GM18508 (cell line): ENCODE measurements at regions not wholly inside any gene's neighbourhood (a gene's known extent, or its start where the extent isn't known, plus 50 kb on each side); places are given as distances from the start of the nearest gene placed in this dataset.

Source experiments
- ATAC-seq: cut with Tn5 transposase; IDR thresholded peaks from one replicate; pipeline ENCODE4 v1.9.1; 2021; ENCODE audit warnings: moderate number of reproducible peaks; ENCODE audit not compliant: insufficient read depth, unreplicated experiment

DNA sequence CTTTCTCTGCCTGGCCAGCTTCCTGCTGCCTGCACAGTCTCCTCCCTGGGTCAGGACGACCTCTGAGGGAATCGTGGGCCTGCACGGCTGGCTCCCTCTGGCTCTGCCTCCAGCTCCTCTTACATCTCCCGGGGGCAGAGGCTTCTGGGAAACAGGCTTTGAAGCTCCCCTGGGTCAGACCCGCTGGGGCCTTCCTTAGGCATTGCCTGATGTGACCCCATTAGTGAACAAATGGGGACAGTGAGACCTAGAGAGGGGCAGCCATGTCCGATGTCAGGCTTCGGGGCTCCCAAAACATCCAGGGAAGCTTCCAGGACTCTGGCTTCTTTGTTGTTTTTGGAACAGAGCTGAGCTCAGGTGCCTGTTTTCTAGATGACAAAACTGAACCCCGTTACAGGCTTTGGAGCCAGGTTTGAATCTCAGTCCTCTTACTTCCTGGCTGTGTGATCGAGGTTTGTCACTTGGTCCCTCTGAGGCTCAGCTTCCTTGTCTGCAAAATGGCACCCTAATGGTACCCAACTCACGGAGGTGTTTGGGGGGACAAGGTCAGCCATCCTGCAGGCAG is 94.3 kb downstream of the CEBPB start:
- no peak for ATAC-seq

- ATAC-seq = no peak
Observed at GRCh38 chr20:50285376-50286173, 94.9 kb downstream of the CEBPB start.

- no peak for ATAC-seq
Observed at GRCh38 chr20:50286174-50286511, 95.5 kb downstream of the CEBPB start.

- no peak for ATAC-seq
Observed at GRCh38 chr20:50286609-50287008, 96.0 kb downstream of the CEBPB start.

DNA sequence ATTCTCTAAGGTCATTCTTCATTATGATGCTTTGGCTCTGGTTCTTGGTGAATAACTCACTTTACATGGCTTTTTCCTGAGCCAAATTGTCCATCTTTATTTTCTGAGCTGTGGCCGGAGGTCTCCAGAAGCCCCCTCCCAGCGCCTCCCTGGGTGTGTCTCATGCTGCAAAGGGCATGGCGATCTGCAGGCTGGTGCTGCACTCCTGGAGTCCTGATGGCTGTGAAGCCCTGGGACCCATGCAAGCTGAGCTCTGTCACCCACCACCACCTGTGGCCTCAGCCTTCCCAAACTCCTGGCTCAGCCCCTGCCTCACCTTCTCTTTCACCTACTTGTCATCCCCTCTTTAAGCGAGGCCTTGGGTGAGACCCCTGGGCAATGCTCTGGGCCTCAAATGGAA is 96.9 kb downstream of the CEBPB start:
- no peak for ATAC-seq

DNA sequence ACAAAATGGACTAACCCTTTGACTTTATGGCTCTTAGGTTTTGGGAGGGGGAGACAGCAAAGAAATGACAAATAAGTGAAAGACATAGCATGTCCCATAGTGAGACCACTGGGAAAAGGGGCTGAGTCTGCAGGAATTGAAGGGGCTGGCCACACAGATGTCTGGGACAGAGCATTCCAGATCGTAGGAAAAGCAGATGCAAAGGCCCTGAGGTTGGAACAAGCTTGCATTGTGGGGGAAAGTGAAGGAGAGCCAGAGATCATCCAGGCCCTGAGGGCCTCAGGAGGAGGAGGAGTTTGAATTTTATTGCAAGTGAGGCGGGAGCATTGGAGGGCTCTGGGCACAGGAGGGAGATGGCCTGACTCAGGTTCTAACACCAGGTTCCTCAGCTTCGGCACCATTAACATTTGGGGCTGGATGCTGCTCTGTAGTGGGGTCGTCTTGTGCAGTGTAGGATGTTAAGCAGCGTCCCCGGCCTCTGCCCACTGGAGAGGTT is 97.5 kb downstream of the CEBPB start:
- ATAC-seq = no peak

DNA sequence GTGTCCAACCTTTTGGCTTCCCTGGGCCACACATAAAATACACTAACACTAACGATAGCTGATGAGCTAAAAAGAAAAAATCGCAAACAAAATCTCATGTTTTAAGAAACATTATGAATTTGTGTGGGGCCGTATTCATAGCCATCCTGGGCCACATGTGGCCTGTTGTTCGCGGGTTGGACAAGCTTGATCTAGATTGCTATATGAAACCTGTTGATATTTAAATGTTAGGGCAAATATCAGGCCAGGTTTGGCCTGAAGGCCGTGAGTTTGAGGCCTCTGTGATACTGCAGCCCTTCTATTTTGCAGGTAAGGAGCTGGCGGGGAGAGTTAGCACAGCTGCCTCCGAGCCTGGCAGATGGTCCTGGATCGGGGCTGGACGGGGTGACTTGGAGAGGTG is 99.0 kb downstream of the CEBPB start:
- ATAC-seq = no peak

- ATAC-seq = no peak
Observed at GRCh38 chr20:50290112-50290511, 99.5 kb downstream of the CEBPB start.

- no peak for ATAC-seq
Observed at GRCh38 chr20:50290808-50291207, 100.2 kb downstream of the CEBPB start.

DNA sequence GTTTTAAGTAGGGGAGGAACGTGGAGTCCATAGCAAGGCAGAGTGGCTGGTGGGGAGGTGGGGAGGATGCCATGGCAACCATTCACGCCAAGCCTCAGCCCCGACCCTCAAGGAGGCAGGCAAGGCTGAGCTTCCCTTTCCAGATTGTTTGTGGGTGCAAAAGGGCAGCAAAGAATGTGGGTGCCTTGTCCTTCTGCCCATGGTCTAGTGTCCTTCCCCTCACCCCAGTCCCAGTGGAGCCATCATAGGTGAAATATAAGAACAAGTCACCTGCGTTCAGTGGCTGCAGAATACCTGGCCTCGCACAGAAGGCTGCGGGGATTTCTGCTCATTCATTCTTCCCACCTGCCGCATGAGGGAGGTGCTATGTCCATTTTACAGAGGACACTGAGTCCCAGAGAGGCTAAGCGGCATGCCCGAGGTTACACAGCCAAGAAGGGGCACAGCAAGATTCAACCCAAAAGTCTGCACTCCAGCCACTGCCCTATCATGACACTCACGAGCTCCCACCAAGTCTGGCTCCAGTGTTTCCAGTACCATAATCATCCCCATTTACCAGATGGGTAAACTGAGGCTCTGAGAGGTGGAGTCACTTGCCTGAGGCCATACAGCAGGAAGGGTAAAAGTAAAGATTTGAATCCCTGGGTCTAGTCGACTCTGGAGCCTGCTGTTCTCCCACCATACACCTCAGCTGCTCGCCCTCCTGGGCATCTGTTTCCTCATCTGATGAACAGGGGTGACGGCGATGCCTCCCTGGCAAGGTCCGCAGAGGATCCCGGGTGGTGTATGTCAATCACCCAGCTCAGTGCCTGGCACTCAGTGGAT is 100.8 kb downstream of the CEBPB start:
- ATAC-seq = no peak

- ATAC-seq = no peak
Observed at GRCh38 chr20:50292079-50292590, 101.5 kb downstream of the CEBPB start.

DNA sequence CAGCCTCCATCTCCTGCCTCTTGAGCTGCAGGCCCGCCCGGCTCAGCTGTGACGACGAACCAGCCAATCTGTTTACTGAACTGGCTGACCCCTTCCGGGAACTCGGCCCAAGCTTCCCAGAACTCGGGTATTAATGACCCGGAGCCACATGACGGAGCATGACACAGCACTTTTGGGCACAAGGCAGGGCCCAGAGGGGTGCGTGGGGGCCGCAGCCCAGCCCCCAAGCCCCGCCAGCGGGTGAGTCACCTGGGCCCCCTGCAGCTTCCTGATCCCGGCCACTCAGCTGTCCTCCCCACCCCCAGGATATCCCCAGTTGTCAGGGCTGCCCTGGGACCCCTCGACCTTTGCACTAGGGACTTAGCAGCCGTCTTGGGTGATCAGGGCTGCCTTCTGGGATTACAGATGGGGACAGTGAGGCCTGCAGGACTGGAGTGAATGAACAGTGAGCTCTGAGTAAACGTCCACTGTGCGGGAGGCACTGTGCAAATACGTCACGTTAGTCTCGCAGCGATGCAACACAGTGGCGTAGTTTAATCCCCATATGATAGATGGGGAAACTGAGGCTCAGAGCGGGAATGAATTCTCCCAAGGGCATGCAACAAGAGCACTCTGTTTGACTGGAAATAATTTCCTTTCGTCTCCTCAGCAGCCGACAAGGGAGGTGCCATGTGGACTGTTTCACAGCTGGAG is 102.1 kb downstream of the CEBPB start:
- ATAC-seq = no peak

GRCh38 chr20:50293284-50294139 is 102.9 kb downstream of the CEBPB start:
- ATAC-seq = no peak

GRCh38 chr20:50294164-50295088 is 103.8 kb downstream of the CEBPB start:
- ATAC-seq = no peak

DNA sequence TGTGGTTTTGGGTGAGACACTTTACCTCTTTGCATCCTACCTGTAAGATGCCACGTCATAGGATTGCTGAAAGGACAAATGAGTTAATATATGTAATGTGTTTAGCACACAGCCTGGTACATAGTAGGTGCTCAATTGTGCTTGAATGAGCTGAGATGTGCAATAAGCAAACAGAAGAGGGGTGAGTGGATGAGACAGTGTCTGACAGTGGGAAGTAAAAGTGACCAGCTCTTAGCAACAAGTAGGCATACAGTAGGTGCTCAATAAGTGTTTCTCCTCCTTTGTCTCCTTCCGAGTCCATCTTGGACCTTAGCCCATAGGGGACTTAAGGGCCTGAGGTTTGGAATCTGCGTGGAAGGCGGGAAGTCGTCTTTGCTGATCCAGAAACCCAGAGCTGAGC is 104.7 kb downstream of the CEBPB start:
- no peak for ATAC-seq

- ATAC-seq = no peak
Observed at GRCh38 chr20:50295762-50296449, 105.3 kb downstream of the CEBPB start.

GRCh38 chr20:50296450-50297375 is 106.1 kb downstream of the CEBPB start:
- ATAC-seq = no peak
